ENCODE measurements at regions not wholly inside any gene's neighbourhood (a gene's known extent, or its start where the extent isn't known, plus 50 kb on each side); places are given as distances from the start of the nearest gene placed in this dataset.

GRCh38 chr18:75773618-75774017, 346.1 kb upstream of the SMIM21 start:
- TF ChIP-seq CTCF (IDR thresholded peaks at IDR 0.05) (no peak), POLR2A (IDR thresholded peaks at IDR 0.05) (no peak)
